ENCODE measurements at regions not wholly inside any gene's neighbourhood (a gene's known extent, or its start where the extent isn't known, plus 50 kb on each side); places are given as distances from the start of the nearest gene placed in this dataset.
"Not testable (repeated sequence)": the region's sequence is repeated elsewhere in the genome, so short reads cannot be mapped to it uniquely, and the experiment has no call there.

DNA sequence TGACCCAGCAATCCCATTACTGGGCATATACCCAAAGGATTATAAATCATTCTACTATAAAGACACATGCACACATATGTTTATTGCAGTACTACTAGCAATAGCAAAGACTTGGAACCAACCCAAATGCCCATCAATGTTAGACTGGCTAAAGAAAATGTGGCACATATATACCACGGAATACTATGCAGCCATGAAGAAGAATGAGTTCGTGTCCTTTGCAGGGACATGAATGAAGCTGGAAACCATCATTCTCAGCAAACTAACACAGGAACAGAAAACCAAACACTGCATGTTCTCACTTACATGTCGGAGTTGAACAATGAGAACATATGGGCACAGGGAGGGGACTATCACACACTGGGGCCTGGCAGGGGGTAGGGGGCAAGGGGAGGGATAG, 183.0 kb downstream of the HACE1 start:
- not testable (repeated sequence) for DNase-seq

DNA sequence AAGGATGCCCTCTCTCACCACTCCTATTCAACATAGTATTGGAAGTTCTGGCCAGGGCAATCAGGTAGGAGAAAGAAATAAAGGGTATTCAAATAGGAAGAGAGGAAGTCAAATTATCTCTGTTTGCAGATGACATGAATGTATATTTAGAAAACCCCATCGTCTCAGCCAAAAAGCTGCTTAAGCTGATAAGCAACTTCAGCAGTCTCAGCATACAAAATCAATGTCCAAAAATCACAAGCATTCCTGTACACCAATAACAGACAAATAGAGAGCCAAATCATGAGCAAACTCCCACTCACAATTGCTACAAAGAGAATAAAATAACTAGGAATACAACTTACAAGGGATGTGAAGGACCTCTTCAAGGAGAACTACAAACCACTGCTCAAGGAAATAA, 184.6 kb downstream of the HACE1 start:
- not testable (repeated sequence) for DNase-seq

DNA sequence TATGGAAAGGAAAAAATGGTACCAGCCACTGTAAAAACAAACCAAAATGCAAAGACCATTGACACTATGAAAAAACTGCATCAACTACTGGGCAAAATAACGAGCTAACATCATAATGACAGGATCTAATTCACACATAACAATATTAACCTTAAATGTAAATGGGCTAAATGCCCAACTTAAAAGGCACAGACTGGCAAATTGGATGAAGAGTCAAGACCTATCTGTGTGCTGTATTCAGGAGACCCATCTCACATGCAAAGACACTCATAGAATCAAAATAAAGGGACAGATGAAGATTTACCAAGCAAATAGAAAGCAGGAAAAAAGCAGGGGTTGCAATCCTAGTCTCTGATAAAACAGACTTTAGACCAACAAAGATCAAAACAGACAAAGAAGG, 186.6 kb downstream of the HACE1 start:
- not testable (repeated sequence) for DNase-seq

DNA sequence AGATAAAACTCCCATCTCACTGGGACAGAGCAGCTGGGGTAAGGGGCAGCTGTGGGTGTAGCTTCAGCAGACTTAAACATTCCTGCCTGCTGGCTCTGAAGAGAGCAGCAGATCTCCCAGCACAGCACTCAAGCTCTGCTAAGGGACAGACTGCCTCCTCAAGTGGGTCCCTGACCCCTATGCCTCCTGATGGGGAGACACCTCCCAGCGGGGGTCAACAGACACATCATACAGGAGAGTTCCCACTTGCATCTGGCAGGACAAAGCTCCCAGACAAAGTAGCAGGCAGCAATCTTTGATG, 188.2 kb downstream of the HACE1 start:
- not testable (repeated sequence) for DNase-seq

DNA sequence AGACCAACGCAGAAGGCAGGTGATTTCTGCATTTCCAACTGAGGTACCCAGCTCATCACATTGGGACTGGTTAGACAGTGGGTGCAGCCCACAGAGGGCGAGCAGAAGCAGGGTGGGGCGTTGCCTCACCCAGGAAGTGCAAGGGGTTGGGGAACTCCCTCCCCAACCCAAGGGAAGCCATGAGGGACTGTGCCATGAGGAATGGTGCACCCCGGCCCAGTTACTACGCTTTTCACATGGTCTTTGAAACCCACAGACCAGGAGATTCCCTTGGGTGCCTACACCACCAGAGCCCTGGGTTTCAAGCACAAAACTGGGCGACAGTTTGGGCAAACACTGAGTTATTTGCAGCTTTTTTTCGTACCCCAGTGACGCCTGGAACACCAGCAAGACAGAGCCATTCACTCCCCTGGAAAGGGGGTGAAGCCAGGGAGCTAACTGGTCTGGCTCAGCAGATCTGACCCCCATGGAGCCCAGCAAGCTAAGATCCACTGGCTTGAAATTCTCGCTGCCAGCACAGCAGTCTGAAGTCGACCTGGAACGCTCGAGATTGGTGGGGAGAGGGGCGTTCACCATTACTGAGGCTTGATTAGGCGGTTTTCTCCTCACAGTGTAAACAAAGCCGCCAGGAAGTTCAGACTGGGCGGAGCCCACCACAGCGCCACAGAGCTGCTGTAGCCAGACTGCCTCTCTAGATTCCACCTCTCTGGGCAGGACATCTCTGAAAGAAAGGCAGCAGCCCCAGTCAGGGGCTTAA, 188.7 kb downstream of the HACE1 start:
- DNase-seq = not testable (repeated sequence)

DNA sequence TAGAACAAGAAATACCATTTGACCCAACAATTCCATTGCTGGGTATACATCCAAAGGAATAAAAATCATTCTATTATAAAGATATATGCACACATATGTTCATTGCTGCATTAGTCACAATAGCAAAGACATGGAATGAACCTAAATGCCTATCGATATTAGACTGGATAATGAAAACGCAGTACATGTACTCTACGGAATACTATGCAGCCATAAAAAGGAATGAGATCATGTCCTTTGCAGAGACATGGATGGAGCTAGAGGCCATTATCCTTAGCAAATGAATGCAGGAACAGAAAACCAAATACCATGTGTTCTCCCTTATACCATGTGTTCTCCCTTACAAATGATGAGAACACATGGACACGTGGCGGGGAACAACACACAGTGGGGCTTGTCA, 190.2 kb downstream of the HACE1 start:
- no peak for DNase-seq

DNA sequence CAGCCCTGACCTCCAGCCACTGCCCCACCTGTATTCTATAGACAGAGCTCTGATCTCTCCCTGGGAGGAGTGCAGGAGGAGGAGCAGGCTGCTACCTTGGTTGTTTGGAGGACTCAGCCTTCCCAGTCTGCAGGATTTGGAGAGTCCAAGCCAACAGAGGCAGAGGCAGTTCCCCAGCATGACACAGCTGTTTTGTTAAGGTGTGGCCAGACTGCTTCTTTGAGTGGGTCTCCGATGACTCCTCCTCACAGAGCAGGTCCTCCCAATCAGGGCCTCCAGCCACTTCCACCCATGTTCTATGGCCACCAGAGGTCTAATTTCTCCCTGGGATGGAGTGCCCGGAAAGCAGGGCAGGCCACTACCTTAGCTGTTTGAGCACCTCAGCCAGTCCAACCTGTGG, 203.5 kb downstream of the HACE1 start:
- no peak for DNase-seq

DNA sequence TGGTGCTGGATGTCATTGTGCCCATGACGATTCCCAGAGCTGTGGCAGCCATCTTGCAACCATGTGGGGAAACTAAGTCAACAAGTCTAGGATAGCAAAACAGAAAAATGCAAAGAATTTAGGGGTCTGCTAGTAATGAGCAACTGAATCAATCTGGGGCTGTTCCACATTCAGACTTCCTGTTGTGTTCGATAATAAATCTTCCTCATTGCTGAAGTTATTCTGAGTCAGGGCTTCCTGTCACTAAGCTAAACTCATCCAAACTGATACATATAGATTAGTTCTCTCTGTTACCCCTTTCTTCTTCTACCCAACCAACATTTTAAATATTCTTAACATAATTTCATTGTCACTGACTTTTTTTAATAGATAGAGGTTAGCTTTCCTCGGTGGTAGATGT, 205.9 kb downstream of the HACE1 start:
- DNase-seq = no peak

DNA sequence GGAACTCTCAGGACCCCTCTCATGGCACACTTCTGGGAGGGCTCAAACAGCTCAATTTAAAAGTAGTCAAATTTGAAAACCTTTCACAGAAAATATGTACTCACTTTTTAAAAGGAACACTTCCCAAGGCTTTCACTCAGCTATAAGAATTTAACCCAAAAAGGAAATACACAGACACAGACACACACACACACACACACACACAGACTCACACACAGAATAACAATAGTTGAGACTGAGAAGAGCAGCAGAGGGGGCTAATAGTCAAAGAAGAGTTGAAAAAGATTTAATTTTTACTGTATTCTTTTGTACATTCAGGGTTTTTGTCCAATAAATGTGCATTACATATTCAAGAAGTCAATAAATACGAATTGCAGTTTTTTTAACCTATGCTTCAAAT, 211.4 kb downstream of the HACE1 start:
- no peak for DNase-seq

DNA sequence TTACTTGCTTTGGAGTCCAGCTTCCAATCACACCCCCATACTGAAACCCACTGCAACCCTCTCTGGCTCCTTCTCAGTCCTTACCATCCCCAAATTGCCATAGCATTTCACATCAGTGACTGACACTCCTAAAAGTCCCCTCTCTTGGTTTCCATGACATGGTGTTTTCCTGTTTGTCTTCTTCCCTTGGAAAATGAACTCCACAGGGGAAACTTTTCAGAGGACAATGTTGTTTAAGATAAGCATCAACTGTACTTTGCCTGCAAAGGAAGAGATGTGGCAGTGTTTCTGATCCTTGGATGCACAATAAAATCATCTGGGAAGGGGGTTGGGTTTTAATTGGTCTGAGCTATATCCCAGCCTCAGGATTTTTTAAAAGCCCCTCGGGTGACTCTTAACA, 214.9 kb downstream of the HACE1 start:
- DNase-seq = no peak

DNA sequence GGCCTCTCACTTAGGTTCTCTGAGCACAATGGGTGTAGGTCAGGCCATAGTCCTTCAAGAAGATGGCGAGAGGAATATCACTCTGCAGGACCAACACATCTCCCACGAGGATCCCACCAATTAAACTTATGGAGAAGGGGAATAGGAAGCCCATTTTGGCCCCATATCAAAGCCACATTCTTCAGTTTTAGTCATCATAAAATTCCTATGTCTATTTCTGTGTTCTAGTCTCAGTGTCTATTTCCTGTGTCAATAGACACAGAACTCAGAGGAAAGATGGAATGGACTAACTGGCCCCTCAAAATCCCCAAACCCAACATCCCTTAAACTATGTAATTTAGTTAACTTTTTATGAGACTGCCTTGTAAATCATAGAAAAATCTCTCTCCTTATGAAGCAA, 216.8 kb downstream of the HACE1 start:
- DNase-seq = no peak

DNA sequence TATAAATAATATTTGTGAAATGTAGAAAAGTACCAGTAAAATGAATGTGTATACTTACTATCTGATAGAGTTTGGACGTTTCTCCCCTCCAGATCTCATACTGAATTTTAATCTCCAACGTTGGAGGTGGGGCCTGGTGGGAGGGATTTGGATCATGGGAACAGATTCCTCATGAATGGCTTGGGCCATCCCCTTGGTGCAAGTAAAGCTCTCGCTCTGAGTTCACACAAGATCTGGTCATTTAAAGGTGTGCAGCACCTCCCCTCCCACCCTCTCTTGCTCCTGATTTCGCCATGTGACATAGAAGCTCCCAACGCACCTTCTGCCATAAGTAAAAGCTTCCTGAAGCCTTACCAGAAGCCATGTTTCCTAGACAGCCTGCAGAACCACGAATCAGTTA, 219.0 kb downstream of the HACE1 start:
- DNase-seq = no peak

DNA sequence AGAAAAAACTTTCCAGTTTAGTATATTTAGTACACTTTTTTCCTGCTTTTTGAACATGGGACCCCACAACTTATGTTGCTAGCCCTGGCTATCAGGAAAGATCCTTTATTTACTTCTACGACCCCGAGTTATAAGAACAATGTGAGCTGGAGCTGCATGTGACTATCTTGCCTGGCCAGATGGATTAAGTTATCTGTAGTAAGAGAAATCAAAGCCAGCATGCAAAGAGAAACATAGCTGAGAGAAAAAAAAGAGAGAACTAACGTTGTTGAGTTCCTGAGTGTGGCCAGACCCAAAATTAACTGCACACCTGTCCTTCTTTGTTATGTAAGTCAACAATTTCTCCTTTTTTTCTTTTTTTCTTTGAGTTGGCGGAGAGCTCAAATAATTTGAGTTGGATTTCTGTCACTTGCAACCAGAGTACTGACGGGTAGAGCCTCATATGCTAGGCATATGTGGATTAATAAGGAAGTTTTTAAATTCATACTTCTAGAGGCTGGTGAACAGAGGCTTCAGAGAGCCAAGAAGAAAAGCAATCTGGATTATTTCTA, 219.5 kb downstream of the HACE1 start:
- no peak for DNase-seq

DNA sequence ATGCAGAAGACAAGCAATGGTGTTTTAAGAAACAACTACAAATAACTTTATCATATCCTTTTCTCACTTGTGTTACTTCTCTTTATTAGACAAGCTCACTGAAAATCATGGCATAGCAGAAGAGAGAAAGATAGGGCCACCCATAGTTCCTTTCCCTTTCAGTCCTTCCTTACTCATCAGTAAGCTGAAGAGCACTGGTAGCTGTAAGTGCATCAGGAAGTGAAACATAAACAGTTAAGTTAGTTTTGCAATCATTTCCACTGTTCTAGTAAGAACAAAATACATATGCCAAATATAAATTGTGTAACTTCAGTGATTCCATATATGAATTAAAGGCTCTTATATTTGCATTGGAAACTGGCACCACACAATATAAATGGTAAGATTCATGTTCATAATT, 220.1 kb downstream of the HACE1 start:
- DNase-seq = no peak

DNA sequence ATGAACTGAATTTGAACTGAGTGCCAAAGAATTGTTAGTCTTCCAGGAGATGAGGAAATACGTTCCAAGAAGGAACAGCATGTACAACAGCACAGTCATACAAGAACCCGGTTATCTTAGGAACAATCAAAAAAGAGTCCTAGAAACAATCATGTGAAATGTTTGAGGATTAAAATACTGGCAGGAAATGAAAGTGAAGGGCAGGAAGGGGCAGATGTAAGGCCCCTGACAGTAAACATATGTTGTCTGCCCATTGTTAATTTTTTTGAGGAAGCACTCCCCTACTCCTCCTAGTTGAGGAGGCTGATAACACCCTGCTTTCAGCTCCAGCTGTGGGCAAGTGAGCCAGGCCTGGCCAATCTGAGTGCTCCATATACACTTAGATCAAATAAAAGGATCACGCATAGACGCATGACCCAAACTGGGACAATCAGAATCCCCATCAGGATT, 220.9 kb downstream of the HACE1 start:
- no peak for DNase-seq

DNA sequence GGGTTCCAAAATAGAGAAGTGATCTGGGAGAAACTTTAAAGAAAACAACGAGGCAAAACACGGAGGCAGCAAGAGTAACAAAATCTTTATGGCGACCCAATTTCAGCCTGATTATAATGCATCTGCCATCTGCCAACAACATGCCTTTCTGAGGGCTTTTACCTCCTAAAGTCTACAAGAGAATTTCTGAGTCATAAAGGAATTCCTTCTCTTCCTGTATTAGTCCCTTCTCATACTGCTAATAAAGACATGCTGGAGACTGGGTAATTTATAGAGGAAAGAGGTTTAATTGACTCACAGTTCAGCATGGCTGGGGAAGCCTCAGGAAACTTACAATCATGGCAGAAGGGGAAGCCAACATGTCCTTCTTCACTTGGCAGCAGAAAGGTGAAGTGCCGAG, 226.6 kb downstream of the HACE1 start:
- no peak for DNase-seq

DNA sequence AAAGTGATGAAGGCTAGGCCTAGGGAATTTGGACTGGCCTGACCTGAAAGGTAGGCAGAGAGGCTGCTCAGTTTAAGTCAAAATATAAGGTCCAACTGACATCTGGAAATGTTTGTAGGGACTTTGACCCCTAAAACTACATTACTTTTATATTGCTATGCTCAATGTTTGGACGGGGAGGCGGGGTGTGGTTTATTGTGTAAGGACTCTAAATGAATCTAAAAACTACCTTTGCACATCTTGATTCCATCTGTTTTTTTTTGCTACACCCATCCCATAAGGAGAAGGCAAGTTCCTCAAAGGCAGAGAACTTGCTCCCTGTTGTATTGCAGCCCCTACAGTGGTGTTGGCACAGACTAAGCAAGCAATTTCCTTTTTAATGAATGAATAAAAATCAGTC, 227.1 kb downstream of the HACE1 start:
- no peak for DNase-seq

DNA sequence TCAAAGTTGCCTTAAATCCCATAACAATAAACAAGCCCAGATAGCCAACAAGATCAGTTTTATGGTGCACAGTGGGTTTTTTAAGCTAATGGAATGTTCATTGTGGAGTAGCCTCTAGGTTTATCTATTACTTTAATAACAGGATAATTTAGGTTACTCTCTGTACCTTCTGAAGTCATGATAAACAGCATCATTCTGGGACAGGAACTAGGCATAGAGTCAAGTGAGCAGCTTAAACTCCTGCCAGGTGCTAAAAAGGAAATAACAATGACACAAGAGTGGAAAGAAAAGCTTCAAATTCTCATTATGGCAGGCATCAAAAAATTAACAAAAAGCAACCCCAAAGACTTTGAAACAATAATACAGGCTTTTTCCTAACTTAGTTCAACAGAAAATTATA, 228.8 kb downstream of the HACE1 start:
- DNase-seq = no peak

DNA sequence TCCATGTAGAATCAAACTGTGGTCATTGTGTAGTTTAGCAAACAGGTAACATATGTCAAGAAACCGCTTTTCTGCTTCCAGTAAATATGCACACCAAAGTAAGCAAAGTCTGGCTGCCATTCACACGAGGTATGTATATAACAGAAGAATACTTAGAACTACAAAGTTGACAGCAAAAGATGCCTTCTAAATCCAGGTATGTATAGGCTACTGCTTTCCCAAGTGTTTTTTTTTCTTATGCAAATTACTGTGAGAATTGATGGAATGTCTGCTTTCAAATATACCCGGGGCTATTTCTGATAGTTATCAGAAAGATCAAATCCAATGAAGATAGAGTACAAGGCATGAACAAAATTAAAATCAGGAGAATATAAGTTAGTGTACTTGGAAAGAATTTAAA, 229.2 kb downstream of the HACE1 start:
- DNase-seq = no peak

DNA sequence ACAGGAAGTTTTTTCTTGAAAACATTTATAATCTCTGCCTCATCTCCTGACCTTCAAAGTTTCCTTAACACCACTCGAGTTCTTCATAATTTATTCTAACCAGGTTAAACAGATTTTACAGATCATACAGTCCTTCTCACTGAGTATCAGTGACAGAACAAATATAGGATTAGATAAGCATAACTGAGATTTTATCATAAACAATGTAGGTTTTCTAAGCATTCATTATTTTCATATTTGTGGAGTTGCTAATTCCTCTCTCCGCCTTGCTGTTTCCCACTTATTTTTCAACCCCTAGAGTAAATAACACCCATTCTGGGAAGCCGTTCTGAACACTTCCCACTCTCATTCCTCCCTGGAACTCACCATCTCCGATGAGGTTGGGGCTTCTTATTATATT, 229.9 kb downstream of the HACE1 start:
- DNase-seq = no peak

DNA sequence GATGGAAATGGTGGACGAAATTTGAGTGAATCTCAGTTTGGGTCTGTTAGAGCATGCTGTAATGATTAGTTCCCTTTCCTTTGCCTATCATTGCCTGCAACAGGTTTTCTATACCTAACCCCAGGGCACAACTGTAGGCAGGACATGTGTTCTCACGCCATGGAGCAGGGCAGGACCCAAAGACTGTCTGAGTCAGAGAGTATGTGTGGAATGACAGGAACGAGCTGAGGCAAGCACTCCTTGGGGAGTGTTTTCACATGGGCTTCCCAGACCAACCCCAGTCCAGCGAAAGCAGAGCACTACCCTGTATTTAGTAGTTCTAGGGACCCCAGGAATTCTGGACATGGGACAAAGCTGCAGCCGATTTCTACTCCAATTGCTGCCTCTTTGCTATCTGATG, 234.2 kb downstream of the HACE1 start:
- no peak for DNase-seq

DNA sequence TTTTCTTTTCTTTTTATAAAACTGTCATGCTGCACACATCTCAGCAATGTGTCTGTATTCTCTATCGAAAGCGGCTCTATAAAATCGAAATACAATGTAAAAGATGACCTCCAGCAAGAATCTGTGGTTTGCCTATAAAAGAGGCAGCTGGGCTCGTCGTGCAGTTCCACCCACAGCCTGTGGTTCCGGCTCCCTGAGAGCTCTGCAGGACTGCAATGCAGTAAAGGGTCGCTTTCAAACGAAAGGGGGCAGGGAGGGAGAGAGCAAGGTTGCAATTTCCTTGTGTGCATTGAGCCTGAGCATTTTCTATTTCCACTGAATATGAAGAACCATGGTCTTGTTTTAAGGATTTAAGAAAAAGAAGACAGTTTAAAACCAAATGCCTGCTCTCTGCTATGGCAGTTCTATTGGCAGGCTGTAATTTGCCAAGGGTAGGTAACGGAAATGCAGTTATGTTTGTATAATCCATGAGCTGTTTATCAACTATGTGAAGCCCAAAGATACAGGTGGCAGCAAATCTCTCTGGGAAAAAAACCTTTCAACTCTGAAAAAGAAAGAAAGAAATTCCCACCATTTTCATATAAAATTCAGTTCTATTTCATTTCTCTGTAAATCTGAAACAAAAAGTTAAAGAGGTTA, 236.5 kb downstream of the HACE1 start:
- DNase-seq = no peak

DNA sequence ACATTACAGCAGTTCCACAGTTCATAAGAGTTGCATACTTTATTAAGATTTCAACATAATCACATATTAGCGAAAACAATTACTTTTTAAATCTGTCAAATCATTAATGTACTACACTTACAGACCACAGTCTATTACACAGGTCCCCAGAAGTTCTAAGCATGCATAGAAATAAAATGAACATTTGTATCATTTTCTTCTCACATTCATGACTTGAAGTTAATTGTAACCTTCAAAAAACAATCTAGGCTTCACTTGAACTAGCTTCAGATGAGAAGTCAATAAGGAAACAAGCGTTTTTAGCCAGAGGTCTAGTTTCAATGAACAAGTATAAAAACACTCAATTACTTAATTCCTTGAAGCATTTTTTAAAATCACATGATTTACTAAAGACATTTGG, 238.3 kb downstream of the HACE1 start:
- no peak for DNase-seq

DNA sequence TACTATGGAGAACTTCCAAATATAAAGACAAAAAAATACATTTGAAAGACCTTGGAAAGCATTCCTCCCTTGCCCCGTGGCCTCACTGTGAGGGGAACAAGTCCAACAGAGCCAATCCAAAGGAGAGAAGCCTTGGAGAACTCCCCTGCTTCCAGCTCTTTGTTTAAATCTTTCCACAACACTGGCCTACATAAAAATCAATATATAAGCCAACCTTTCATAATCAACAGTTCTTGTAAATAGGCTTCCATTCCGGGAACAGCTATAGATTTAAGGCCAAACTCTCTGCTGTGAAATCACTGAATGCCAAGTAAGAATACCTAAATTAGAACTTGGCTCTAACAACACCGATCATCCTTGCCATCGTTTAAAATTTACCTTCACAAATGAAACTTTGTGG, 242.1 kb downstream of the HACE1 start:
- no peak for DNase-seq

DNA sequence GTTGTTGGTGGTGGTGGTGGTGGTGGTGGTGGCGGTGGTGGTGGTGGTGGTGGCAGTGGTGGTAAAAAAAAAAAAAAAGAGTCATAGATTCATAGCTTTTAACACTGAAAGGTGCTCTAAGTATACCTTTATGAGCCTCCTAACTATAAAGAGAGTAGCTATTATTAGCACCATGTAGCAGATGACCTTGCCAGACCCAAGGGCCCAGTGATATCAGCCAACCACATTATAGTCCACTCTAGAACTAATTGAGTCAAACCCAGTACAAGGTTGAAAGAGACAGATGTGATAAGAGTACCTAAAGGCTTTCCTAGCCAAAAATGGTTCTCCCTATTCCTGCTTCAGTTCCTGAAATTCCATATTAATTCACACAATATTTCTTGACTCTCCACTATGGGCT, 245.3 kb downstream of the HACE1 start:
- no peak for DNase-seq
